ENCODE measurements at regions not wholly inside any gene's neighbourhood (a gene's known extent, or its start where the extent isn't known, plus 50 kb on each side); places are given as distances from the start of the nearest gene placed in this dataset.
"Not testable (repeated sequence)": the region's sequence is repeated elsewhere in the genome, so short reads cannot be mapped to it uniquely, and the experiment has no call there.

DNA sequence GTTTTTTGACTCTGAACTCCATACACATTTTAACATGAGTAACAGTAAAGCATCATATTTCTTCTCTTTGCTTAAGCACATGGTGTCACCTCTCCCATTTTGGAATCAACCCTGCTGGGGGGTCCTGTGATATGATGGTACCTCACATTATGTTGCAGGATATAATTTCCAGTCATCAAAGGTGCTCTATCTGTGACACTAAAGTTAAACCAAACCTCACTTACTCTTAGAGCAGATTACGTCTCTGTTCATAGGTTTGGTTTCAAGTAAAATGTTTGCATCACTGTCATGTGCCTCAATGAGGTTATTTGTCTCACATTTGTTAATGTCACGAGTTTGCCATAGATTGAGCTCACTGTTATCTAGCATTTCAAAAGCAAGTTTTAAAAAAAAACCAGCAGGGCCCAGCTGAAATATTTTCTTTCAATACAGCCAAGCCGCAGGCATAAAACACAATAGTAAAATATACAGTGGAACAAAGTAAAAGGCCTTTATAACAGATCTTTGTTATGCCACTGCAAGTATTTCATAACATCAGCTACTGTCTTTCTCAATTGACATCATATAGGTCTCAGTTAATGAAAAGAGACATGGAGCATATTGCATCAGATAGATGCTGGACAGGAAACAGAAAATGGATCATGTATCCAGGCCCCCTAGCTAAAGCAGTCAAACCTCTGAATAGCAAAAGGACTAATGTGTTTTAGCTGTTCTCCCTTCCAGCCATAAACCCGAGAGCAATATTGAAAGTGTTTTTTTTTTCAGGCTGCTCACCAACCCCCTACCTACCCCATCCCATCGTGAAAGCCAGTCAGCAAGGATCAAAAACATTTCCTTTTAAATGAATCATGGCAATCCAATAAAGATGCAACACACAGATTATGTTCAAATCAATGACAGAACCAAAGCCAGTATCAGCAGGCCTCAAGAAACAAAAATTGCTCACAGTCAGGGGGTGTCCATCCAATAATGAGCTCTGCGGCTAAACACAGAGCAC, 182.1 kb upstream of the ITGA1 start:
- Histone ChIP-seq H3K27me3 (ENCODE audit: control insufficient read depth in 1 of 2, insufficient read depth in 2 of 2, low read length in 2 of 2) (no peaks in the 10 kb centered on the region), H3K4me3 (ENCODE audit: low read depth in 1 of 2, low read length in 2 of 2) (no peak overlapping the region), H3K27ac (ENCODE audit: low read depth in 2 of 2, low read length in 1 of 2) (no peak overlapping the region), H3K9me3 (ENCODE audit: control insufficient read depth in 2 of 2, insufficient read depth in 1 of 2, low read depth in 1 of 2, low read length in 1 of 2) (no peaks in the 10 kb centered on the region), H3K36me3 (ENCODE audit: control insufficient read depth in 2 of 2, insufficient read depth in 2 of 2, low read length in 1 of 2) (no peaks in the 10 kb centered on the region), H3K4me1 (ENCODE audit: control insufficient read depth in 2 of 2, insufficient read depth in 2 of 2, low read length in 1 of 2) (no peaks in the 10 kb centered on the region)
- 59 to 67% methylated on average over 6 of the region's 6 CpGs for WGBS, 2 donors

DNA sequence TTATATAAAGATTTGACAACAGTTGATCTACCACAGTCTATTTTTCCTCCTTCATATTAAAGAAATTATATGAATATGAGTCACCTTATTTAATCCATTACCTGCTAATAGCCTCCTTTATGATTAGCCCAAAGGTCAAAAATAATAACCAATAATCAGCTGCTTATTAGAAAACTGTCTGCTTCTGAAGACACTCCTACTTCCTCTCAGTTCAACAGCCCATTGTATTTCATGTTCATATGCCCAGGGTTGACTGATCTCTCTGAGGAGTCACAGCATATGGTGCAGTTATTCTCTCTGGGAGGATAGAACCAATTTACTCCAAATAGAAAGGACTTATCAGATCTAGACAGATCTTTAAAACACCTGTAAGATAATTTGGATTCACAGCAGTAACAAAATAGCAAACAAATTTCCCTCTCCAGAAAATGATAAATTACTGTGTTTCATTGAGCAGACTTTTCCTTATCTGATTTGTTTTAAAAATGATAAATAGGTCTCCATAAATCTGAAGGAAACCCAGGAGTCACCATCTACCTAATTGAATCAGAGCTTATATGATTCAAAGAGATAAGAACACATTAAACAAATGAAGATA, 180.4 kb upstream of the ITGA1 start:
- no peaks in the 10 kb centered on the region for H3K36me3 ChIP-seq (ENCODE audit: control insufficient read depth in 2 of 2, insufficient read depth in 2 of 2, low read length in 1 of 2)
- H3K4me1 ChIP-seq (ENCODE audit: control insufficient read depth in 2 of 2, insufficient read depth in 2 of 2, low read length in 1 of 2): no peaks in the 10 kb centered on the region
- no peak overlapping the region for H3K4me3 ChIP-seq (ENCODE audit: low read depth in 1 of 2, low read length in 2 of 2)
- H3K27me3 ChIP-seq (ENCODE audit: control insufficient read depth in 1 of 2, insufficient read depth in 2 of 2, low read length in 2 of 2): no peaks in the 10 kb centered on the region
- no peak overlapping the region for H3K27ac ChIP-seq (ENCODE audit: low read depth in 2 of 2, low read length in 1 of 2)
- no peaks in the 10 kb centered on the region for H3K9me3 ChIP-seq (ENCODE audit: control insufficient read depth in 2 of 2, insufficient read depth in 1 of 2, low read depth in 1 of 2, low read length in 1 of 2)

DNA sequence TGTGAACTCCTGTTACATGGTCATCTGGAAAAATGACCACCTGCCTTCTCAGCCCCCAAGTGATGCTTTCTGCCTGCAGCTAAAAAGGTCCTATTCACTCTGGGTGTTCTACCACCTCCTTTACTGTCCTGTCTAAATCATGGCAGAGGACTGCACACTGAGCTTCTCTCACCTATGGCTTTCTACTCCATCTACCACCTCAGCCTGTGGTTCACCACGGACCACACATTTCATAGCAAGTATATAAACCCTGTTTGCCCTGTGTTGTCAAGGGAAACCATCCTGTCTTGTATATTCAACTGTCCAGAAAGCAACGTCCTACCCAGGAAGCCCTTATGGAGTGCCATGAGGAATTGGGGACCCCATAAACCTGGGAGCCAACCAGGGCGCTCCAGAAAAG, 167.4 kb upstream of the ITGA1 start:
- no peaks in the 10 kb centered on the region for H3K36me3 ChIP-seq (ENCODE audit: control insufficient read depth in 2 of 2, insufficient read depth in 2 of 2, low read length in 1 of 2)
- H3K27ac ChIP-seq (ENCODE audit: low read depth in 2 of 2, low read length in 1 of 2): no peak overlapping the region
- 74% methylated on average over 3 of the region's 3 CpGs for WGBS, 2 donors
- no peaks in the 10 kb centered on the region for H3K4me1 ChIP-seq (ENCODE audit: control insufficient read depth in 2 of 2, insufficient read depth in 2 of 2, low read length in 1 of 2)
- H3K27me3 ChIP-seq (ENCODE audit: control insufficient read depth in 1 of 2, insufficient read depth in 2 of 2, low read length in 2 of 2): no peaks in the 10 kb centered on the region
- H3K4me3 ChIP-seq (ENCODE audit: low read depth in 1 of 2, low read length in 2 of 2): no peak overlapping the region
- H3K9me3 ChIP-seq (ENCODE audit: control insufficient read depth in 2 of 2, insufficient read depth in 1 of 2, low read depth in 1 of 2, low read length in 1 of 2): no peaks in the 10 kb centered on the region

DNA sequence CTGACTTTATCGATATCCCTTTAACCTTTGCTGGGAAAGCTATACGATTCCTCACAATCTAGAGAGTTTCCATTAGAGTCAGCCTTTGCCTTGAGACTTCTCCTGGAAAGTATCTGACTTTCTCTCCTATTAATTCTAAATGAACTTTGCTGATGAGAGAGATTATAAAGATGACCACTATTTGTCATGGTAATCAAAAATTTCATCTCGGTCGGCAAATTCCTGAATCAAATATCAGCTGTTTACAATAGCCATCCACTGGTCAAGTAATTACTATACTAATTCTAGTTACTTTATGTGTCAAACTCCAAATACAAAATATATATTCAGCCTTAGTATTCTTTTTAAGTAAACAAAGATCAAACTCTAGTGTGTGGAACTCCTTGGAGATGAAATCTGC, 164.4 kb upstream of the ITGA1 start:
- Histone ChIP-seq H3K9me3 (ENCODE audit: control insufficient read depth in 2 of 2, insufficient read depth in 1 of 2, low read depth in 1 of 2, low read length in 1 of 2) (no peaks in the 10 kb centered on the region), H3K36me3 (ENCODE audit: control insufficient read depth in 2 of 2, insufficient read depth in 2 of 2, low read length in 1 of 2) (no peaks in the 10 kb centered on the region), H3K4me3 (ENCODE audit: low read depth in 1 of 2, low read length in 2 of 2) (no peak overlapping the region), H3K27ac (ENCODE audit: low read depth in 2 of 2, low read length in 1 of 2) (no peak overlapping the region), H3K27me3 (ENCODE audit: control insufficient read depth in 1 of 2, insufficient read depth in 2 of 2, low read length in 2 of 2) (no peaks in the 10 kb centered on the region), H3K4me1 (ENCODE audit: control insufficient read depth in 2 of 2, insufficient read depth in 2 of 2, low read length in 1 of 2) (no peaks in the 10 kb centered on the region)
- WGBS, 2 donors: 53 to 78% methylated on average over 4 of the region's 4 CpGs

DNA sequence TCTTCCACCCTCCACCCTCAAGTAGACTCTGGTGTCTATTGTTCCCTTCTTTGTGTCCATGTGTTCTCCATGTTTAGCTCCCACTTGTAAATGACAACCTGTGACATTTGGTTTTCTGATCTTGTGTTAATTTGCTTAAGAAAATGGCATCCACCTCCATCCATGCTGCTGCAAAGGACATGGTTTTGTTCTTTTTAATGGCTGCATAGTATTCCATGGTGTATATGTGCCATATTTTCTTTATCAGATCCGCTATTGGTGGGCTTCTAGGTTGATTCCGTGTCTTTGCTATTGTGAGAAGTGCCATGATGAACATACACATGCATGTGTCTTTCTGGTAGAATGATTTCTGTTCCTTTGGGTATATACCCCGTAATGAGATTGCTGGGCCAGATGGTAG, 163.4 kb upstream of the ITGA1 start:
- no peak overlapping the region for H3K4me3 ChIP-seq (ENCODE audit: low read depth in 1 of 2, low read length in 2 of 2)
- no peaks in the 10 kb centered on the region for H3K4me1 ChIP-seq (ENCODE audit: control insufficient read depth in 2 of 2, insufficient read depth in 2 of 2, low read length in 1 of 2)
- H3K36me3 ChIP-seq (ENCODE audit: control insufficient read depth in 2 of 2, insufficient read depth in 2 of 2, low read length in 1 of 2): no peaks in the 10 kb centered on the region
- no peaks in the 10 kb centered on the region for H3K9me3 ChIP-seq (ENCODE audit: control insufficient read depth in 2 of 2, insufficient read depth in 1 of 2, low read depth in 1 of 2, low read length in 1 of 2)
- no peak overlapping the region for H3K27ac ChIP-seq (ENCODE audit: low read depth in 2 of 2, low read length in 1 of 2)
- no peaks in the 10 kb centered on the region for H3K27me3 ChIP-seq (ENCODE audit: control insufficient read depth in 1 of 2, insufficient read depth in 2 of 2, low read length in 2 of 2)
- WGBS, 2 donors: 87 to 89% methylated on average over 3 of the region's 3 CpGs

DNA sequence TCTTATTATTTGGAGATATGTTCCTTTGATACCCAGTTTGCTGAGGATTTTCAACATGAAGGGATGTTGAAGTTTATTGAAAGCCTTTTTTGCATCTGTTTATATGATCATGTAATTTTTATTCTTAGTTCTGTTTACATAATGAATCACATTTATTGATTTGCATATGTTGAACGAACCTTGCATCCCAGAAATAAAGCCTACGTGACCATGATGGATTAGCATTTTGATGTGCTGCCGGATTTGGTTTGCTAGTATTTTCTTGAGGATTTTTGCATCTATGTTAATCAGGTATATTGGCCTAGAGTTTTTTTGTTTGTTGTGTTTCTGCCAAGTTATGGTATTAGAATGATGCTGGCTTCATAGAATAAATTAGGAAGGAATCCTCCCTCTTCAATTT, 161.4 kb upstream of the ITGA1 start:
- WGBS, 2 donors: 72 to 79% methylated on average over 3 of the region's 3 CpGs
- Histone ChIP-seq H3K36me3 (ENCODE audit: control insufficient read depth in 2 of 2, insufficient read depth in 2 of 2, low read length in 1 of 2) (no peaks in the 10 kb centered on the region), H3K4me1 (ENCODE audit: control insufficient read depth in 2 of 2, insufficient read depth in 2 of 2, low read length in 1 of 2) (no peaks in the 10 kb centered on the region), H3K27me3 (ENCODE audit: control insufficient read depth in 1 of 2, insufficient read depth in 2 of 2, low read length in 2 of 2) (no peaks in the 10 kb centered on the region), H3K9me3 (ENCODE audit: control insufficient read depth in 2 of 2, insufficient read depth in 1 of 2, low read depth in 1 of 2, low read length in 1 of 2) (peaks cover 0 to 4% of the 10 kb centered on the region in 2 donors), H3K27ac (ENCODE audit: low read depth in 2 of 2, low read length in 1 of 2) (no peak overlapping the region), H3K4me3 (ENCODE audit: low read depth in 1 of 2, low read length in 2 of 2) (no peak overlapping the region)

DNA sequence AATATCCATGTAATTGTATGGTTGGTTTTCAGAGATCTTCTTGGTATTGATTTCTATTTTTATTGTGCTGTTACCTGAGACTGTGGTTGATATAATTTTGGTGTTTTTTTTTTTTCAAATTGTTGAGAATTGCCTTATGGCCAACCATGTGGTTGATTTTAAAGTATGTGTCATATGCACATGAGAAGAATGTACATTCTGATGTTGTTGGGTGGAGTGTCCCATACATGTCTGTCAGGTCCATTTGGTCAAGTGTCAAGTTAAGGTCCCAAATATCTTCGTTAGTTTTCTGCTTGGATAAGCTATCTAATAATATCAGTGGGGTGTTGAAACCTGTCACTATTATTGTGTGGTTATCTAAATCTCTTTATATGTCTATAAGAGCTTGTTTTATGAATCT, 160.0 kb upstream of the ITGA1 start:
- 43 to 48% methylated on average over 1 of the region's 1 CpG for WGBS, 2 donors
- peaks cover 0 to 4% of the 10 kb centered on the region in 2 donors for H3K9me3 ChIP-seq (ENCODE audit: control insufficient read depth in 2 of 2, insufficient read depth in 1 of 2, low read depth in 1 of 2, low read length in 1 of 2)
- no peaks in the 10 kb centered on the region for H3K4me1 ChIP-seq (ENCODE audit: control insufficient read depth in 2 of 2, insufficient read depth in 2 of 2, low read length in 1 of 2)
- no peaks in the 10 kb centered on the region for H3K36me3 ChIP-seq (ENCODE audit: control insufficient read depth in 2 of 2, insufficient read depth in 2 of 2, low read length in 1 of 2)
- H3K4me3 ChIP-seq (ENCODE audit: low read depth in 1 of 2, low read length in 2 of 2): no peak overlapping the region
- H3K27me3 ChIP-seq (ENCODE audit: control insufficient read depth in 1 of 2, insufficient read depth in 2 of 2, low read length in 2 of 2): no peaks in the 10 kb centered on the region
- H3K27ac ChIP-seq (ENCODE audit: low read depth in 2 of 2, low read length in 1 of 2): no peak overlapping the region

DNA sequence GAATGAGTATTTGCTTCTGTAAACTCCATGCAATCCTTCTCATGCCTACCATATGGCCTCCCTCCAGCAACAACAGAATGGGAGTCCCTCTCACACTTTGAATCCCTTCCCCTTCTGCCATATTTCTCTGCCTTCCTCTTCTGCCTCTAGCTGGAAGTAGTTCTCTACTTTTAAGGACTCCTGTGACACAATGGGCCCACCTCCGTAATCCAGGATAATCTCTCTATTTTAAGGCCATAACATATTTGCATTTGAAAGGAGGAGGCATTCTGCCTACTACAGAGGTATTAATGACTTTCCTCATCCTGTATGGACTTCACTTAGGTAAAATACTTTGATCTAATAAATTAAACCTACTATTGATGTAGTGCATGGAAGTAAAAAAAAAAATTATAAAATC, 155.4 kb upstream of the ITGA1 start:
- no peak overlapping the region for H3K4me3 ChIP-seq (ENCODE audit: low read depth in 1 of 2, low read length in 2 of 2)
- H3K36me3 ChIP-seq (ENCODE audit: control insufficient read depth in 2 of 2, insufficient read depth in 2 of 2, low read length in 1 of 2): no peaks in the 10 kb centered on the region
- no peak overlapping the region for H3K27ac ChIP-seq (ENCODE audit: low read depth in 2 of 2, low read length in 1 of 2)
- peaks cover 0 to 4% of the 10 kb centered on the region in 2 donors for H3K9me3 ChIP-seq (ENCODE audit: control insufficient read depth in 2 of 2, insufficient read depth in 1 of 2, low read depth in 1 of 2, low read length in 1 of 2)
- H3K27me3 ChIP-seq (ENCODE audit: control insufficient read depth in 1 of 2, insufficient read depth in 2 of 2, low read length in 2 of 2): no peaks in the 10 kb centered on the region
- no peaks in the 10 kb centered on the region for H3K4me1 ChIP-seq (ENCODE audit: control insufficient read depth in 2 of 2, insufficient read depth in 2 of 2, low read length in 1 of 2)
- 88% methylated on average over 1 of the region's 1 CpG for WGBS, 2 donors

DNA sequence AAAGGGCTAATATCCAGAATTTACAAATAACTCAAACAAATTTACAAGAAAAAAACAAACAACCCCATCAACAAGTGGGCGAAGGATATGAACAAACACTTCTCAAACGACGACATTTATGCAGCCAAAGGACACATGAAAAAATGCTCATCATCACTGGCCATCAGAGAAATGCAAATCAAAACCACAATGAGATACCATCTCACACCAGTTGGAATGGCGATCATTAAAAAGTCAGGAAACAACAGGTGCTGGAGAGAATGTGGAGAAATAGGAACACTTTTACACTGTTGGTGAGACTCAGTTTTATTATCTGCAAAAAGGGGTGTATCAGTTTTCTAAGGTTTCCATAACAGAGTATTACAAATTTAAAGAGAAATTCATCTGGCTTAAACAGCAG, 153.5 kb upstream of the ITGA1 start:
- not testable (repeated sequence) for H3K4me3 ChIP-seq (ENCODE audit: low read depth in 1 of 2, low read length in 2 of 2); H3K4me1 ChIP-seq (ENCODE audit: control insufficient read depth in 2 of 2, insufficient read depth in 2 of 2, low read length in 1 of 2); H3K36me3 ChIP-seq (ENCODE audit: control insufficient read depth in 2 of 2, insufficient read depth in 2 of 2, low read length in 1 of 2); H3K9me3 ChIP-seq (ENCODE audit: control insufficient read depth in 2 of 2, insufficient read depth in 1 of 2, low read depth in 1 of 2, low read length in 1 of 2); H3K27ac ChIP-seq (ENCODE audit: low read depth in 2 of 2, low read length in 1 of 2); H3K27me3 ChIP-seq (ENCODE audit: control insufficient read depth in 1 of 2, insufficient read depth in 2 of 2, low read length in 2 of 2)
- 87 to 89% methylated on average over 4 of the region's 4 CpGs for WGBS, 2 donors

DNA sequence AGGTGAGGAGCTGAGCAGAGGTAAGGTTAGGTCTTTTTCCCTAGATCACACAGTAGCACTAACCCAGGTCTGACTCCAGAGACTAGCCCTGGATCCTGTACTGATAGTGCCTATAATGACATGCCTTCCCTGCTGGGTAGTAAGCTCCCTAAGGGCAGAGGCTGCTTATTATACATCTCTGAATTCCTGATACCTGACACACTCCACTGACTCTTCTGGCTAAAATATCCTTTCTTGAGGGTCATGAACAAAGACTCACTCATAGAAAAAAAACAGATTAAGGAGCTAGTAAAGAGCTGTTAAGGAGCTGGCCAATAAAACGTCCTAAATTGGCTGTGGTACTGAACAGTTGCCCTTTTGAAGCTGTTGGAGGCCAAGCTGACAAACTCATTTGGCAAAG, 149.0 kb upstream of the ITGA1 start:
- Histone ChIP-seq H3K27me3 (ENCODE audit: control insufficient read depth in 1 of 2, insufficient read depth in 2 of 2, low read length in 2 of 2) (no peaks in the 10 kb centered on the region), H3K9me3 (ENCODE audit: control insufficient read depth in 2 of 2, insufficient read depth in 1 of 2, low read depth in 1 of 2, low read length in 1 of 2) (no peaks in the 10 kb centered on the region), H3K27ac (ENCODE audit: low read depth in 2 of 2, low read length in 1 of 2) (no peak overlapping the region), H3K4me3 (ENCODE audit: low read depth in 1 of 2, low read length in 2 of 2) (no peak overlapping the region), H3K36me3 (ENCODE audit: control insufficient read depth in 2 of 2, insufficient read depth in 2 of 2, low read length in 1 of 2) (no peaks in the 10 kb centered on the region), H3K4me1 (ENCODE audit: control insufficient read depth in 2 of 2, insufficient read depth in 2 of 2, low read length in 1 of 2) (no peaks in the 10 kb centered on the region)
- WGBS, 2 donors: 15 to 22% methylated on average over 1 of the region's 1 CpG

All from esophagus (tissue), 2 donors.